ENCODE measurements at regions not wholly inside any gene's neighbourhood (a gene's known extent, or its start where the extent isn't known, plus 50 kb on each side); places are given as distances from the start of the nearest gene placed in this dataset.

DNA sequence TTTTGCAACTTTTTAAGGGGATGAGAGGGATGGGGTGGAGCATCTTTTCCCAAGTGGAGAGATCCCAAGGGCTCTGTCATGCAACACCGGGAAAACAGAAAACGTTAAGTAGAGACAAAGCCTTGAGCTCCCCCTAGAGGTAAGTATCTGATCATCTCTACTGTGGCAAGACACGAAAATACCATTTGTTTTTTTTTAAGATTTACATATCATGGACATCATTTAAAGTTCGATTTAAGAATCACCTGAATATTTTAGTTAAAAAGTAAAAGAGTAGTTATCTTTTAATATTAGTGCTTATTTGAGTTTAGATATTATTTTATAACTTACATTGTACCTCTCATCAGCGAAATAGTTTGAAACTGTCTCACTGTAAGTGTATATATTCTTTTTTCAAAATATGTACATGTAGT is 200.4 kb downstream of the LRRC70 start:
- TF ChIP-seq TEAD4 (IDR thresholded peaks at IDR 0.05): peak; percentile 58; the same call in 1 of the 2 replicates
- no peak for TF ChIP-seq CEBPB (IDR thresholded peaks at IDR 0.05)
- no peak for TF ChIP-seq CREB1 (IDR thresholded peaks at IDR 0.05; ENCODE audit: low read depth)
- TF ChIP-seq RAD21 (IDR thresholded peaks at IDR 0.05; ENCODE audit: low read depth): peak; percentile 82
- TF ChIP-seq, protein P1, sequence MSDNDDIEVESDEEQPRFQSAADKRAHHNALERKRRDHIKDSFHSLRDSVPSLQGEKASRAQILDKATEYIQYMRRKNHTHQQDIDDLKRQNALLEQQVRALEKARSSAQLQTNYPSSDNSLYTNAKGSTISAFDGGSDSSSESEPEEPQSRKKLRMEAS (IDR thresholded peaks at IDR 0.05): no peak
- TF ChIP-seq FOXM1 (IDR thresholded peaks at IDR 0.05; ENCODE audit: borderline replicate concordance, low read depth): no peak
- no peak for TF ChIP-seq EP300 (IDR thresholded peaks at IDR 0.05; ENCODE audit: borderline replicate concordance)
- TF ChIP-seq, protein P2, sequence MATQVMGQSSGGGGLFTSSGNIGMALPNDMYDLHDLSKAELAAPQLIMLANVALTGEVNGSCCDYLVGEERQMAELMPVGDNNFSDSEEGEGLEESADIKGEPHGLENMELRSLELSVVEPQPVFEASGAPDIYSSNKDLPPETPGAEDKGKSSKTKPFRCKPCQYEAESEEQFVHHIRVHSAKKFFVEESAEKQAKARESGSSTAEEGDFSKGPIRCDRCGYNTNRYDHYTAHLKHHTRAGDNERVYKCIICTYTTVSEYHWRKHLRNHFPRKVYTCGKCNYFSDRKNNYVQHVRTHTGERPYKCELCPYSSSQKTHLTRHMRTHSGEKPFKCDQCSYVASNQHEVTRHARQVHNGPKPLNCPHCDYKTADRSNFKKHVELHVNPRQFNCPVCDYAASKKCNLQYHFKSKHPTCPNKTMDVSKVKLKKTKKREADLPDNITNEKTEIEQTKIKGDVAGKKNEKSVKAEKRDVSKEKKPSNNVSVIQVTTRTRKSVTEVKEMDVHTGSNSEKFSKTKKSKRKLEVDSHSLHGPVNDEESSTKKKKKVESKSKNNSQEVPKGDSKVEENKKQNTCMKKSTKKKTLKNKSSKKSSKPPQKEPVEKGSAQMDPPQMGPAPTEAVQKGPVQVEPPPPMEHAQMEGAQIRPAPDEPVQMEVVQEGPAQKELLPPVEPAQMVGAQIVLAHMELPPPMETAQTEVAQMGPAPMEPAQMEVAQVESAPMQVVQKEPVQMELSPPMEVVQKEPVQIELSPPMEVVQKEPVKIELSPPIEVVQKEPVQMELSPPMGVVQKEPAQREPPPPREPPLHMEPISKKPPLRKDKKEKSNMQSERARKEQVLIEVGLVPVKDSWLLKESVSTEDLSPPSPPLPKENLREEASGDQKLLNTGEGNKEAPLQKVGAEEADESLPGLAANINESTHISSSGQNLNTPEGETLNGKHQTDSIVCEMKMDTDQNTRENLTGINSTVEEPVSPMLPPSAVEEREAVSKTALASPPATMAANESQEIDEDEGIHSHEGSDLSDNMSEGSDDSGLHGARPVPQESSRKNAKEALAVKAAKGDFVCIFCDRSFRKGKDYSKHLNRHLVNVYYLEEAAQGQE (IDR thresholded peaks at IDR 0.05; ENCODE audit: low read depth): no peak
- TF ChIP-seq TAF1 (IDR thresholded peaks at IDR 0.05; ENCODE audit: low read depth): no peak
